ENCODE measurements at regions not wholly inside any gene's neighbourhood (a gene's known extent, or its start where the extent isn't known, plus 50 kb on each side); places are given as distances from the start of the nearest gene placed in this dataset.

DNA sequence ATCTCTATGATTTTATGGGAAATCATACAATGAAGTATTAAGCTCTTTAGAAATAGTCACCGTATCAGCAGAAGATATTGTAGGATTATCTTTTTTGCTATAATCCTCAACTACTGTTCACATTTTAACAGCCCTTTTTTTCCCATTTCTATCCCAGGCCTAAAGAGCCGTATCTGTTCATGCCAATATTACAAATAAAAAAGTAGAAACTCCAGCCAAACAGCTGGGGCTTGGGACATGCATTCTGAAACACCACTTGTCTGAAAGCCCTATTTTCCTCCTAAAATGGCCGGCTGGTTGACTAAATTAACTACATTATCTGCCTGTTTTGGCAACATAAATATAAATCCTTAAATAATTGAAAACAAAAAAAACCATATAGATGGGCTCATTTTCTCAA is 477.8 kb downstream of the CDH2 start:
- Mint-ChIP-seq H3K4me3 (ENCODE audit: unreplicated experiment) (no peak overlapping the region), H3K27me3 (ENCODE audit: unreplicated experiment) (no peaks in the 10 kb centered on the region), H3K4me1 (ENCODE audit: unreplicated experiment) (peaks cover 5% of the 10 kb centered on the region), H3K9me3 (ENCODE audit: unreplicated experiment) (no peaks in the 10 kb centered on the region), H3K36me3 (ENCODE audit: unreplicated experiment) (no peaks in the 10 kb centered on the region), H3K27ac (ENCODE audit: unreplicated experiment) (no peak overlapping the region)
- no peak for DNase-seq (ENCODE audit: extremely low spot score, unreplicated experiment)
- no peak for TF ChIP-seq CTCF (IDR thresholded peaks at IDR 0.05)

- Mint-ChIP-seq H3K27me3 (ENCODE audit: unreplicated experiment) (no peaks in the 10 kb centered on the region), H3K4me1 (ENCODE audit: unreplicated experiment) (peaks cover 5% of the 10 kb centered on the region), H3K4me3 (ENCODE audit: unreplicated experiment) (no peak overlapping the region), H3K36me3 (ENCODE audit: unreplicated experiment) (no peaks in the 10 kb centered on the region), H3K9me3 (ENCODE audit: unreplicated experiment) (peaks cover 4% of the 10 kb centered on the region), H3K27ac (ENCODE audit: unreplicated experiment) (no peak overlapping the region)
- no peak for DNase-seq (ENCODE audit: extremely low spot score, unreplicated experiment)
- TF ChIP-seq CTCF (IDR thresholded peaks at IDR 0.05) = no peak
Measured at GRCh38 chr18:27696148-27696547, 480.8 kb downstream of the CDH2 start.

GRCh38 chr18:27695503-27695902 is 481.4 kb downstream of the CDH2 start:
- Mint-ChIP-seq H3K36me3 (ENCODE audit: unreplicated experiment) (no peaks in the 10 kb centered on the region), H3K4me1 (ENCODE audit: unreplicated experiment) (peaks cover 5% of the 10 kb centered on the region), H3K4me3 (ENCODE audit: unreplicated experiment) (no peak overlapping the region), H3K27me3 (ENCODE audit: unreplicated experiment) (no peaks in the 10 kb centered on the region), H3K9me3 (ENCODE audit: unreplicated experiment) (peaks cover 4% of the 10 kb centered on the region), H3K27ac (ENCODE audit: unreplicated experiment) (no peak overlapping the region)
- DNase-seq (ENCODE audit: extremely low spot score, unreplicated experiment) = no peak
- no peak for TF ChIP-seq CTCF (IDR thresholded peaks at IDR 0.05)

- no peak for TF ChIP-seq CTCF (IDR thresholded peaks at IDR 0.05)
- Mint-ChIP-seq H3K9me3 (ENCODE audit: unreplicated experiment) (peaks cover 4% of the 10 kb centered on the region), H3K27me3 (ENCODE audit: unreplicated experiment) (no peaks in the 10 kb centered on the region), H3K27ac (ENCODE audit: unreplicated experiment) (no peak overlapping the region), H3K4me3 (ENCODE audit: unreplicated experiment) (no peak overlapping the region), H3K4me1 (ENCODE audit: unreplicated experiment) (peaks cover 5% of the 10 kb centered on the region), H3K36me3 (ENCODE audit: unreplicated experiment) (no peaks in the 10 kb centered on the region)
- no peak for DNase-seq (ENCODE audit: extremely low spot score, unreplicated experiment)
Measured at GRCh38 chr18:27695052-27695451, 481.9 kb downstream of the CDH2 start.

- H3K27ac Mint-ChIP-seq (ENCODE audit: unreplicated experiment) = no peak overlapping the region
- DNase-seq (ENCODE audit: extremely low spot score, unreplicated experiment) = no peak
Measured at GRCh38 chr18:27688581-27688980, 488.3 kb downstream of the CDH2 start.

More at GRCh38 chr18:27688581-27688980, 488.3 kb downstream of the CDH2 start:
- peaks cover 12% of the 10 kb centered on the region for H3K4me1 Mint-ChIP-seq (ENCODE audit: unreplicated experiment)
- no peak overlapping the region for H3K4me3 Mint-ChIP-seq (ENCODE audit: unreplicated experiment)
- peaks cover 7% of the 10 kb centered on the region for H3K9me3 Mint-ChIP-seq (ENCODE audit: unreplicated experiment)
- H3K36me3 Mint-ChIP-seq (ENCODE audit: unreplicated experiment) = no peaks in the 10 kb centered on the region
- no peaks in the 10 kb centered on the region for H3K27me3 Mint-ChIP-seq (ENCODE audit: unreplicated experiment)
- TF ChIP-seq CTCF (IDR thresholded peaks at IDR 0.05) = no peak

Measured in osteocyte (in vitro differentiated cells).